DOHH2 (cell line): ENCODE measurements at regions not wholly inside any gene's neighbourhood (a gene's known extent, or its start where the extent isn't known, plus 50 kb on each side); places are given as distances from the start of the nearest gene placed in this dataset.

ENCODE experiments used
- H3F3A ChIP-seq: fragments of 200-600 bp; sonication (generic), shearing (Covaris generic); 2 replicates; pipeline ENCODE4 v1.6.0; 2016; ENCODE audit warnings: antibody characterized with exemption, mild to moderate bottlenecking; ENCODE audit not compliant: control insufficient read depth, insufficient read depth
- H3K27ac ChIP-seq: fragments of 200-600 bp; sonication (generic); 2 replicates; pipeline ENCODE4 v1.5.1; 2014; ENCODE audit warnings: low read depth, mild to moderate bottlenecking, low read length, moderate library complexity
- H3K27me3 ChIP-seq: fragments of 200-600 bp; sonication (generic); 2 replicates; pipeline ENCODE4 v1.6.1; 2014; ENCODE audit warnings: mild to moderate bottlenecking, low read length, mixed read lengths; ENCODE audit not compliant: control insufficient read depth
- H3K36me3 ChIP-seq: fragments of 200-600 bp; sonication (generic); 2 replicates; pipeline ENCODE4 v1.6.1; 2014; ENCODE audit warnings: mild to moderate bottlenecking, low read length, moderate library complexity, mixed read lengths; ENCODE audit not compliant: control insufficient read depth
- H3K4me1 ChIP-seq: fragments of 200-600 bp; sonication (generic); 2 replicates; pipeline ENCODE4 v1.6.1; 2014; ENCODE audit warnings: mild to moderate bottlenecking, low read length, mixed read lengths; ENCODE audit not compliant: control insufficient read depth
- H3K4me2 ChIP-seq: fragments of 200-600 bp; sonication (generic); 2 replicates; pipeline ENCODE4 v1.6.0; 2014; ENCODE audit warnings: mild to moderate bottlenecking, low read length, moderate library complexity
- H3K4me3 ChIP-seq: fragments of 200-600 bp; sonication (generic); 2 replicates; pipeline ENCODE4 v1.5.1; 2014; ENCODE audit warnings: mild to moderate bottlenecking, low read length, mixed read lengths
- H3K79me2 ChIP-seq: fragments of 200-600 bp; sonication (generic); 2 replicates; pipeline ENCODE4 v1.6.1; 2014; ENCODE audit warnings: mild to moderate bottlenecking, low read length, mixed read lengths; ENCODE audit not compliant: control insufficient read depth
- H3K9me2 ChIP-seq: fragments of 200-600 bp; sonication (generic); replicated peaks from 2 replicates; pipeline ENCODE4 v1.6.1; 2014; ENCODE audit warnings: mild to moderate bottlenecking, low read length, mixed read lengths; ENCODE audit not compliant: control insufficient read depth
- H3K9me3 ChIP-seq: fragments of 200-600 bp; sonication (generic); 2 replicates; pipeline ENCODE4 v1.6.1; 2014; ENCODE audit warnings: antibody characterized with exemption, low read length, mixed read lengths; ENCODE audit not compliant: control insufficient read depth, insufficient read depth
- H4K20me1 ChIP-seq: fragments of 200-600 bp; sonication (generic); 2 replicates; pipeline ENCODE4 v1.6.0; 2014; ENCODE audit warnings: low read depth, mild to moderate bottlenecking, antibody characterized with exemption, low read length, moderate library complexity; ENCODE audit not compliant: control insufficient read depth, insufficient read depth
- CTCF ChIP-seq: fragments of 200-600 bp; sonication (generic); IDR thresholded peaks from one replicate; pipeline ENCODE4 v1.5.1; 2014; ENCODE audit warnings: antibody characterized with exemption, mild to moderate bottlenecking, low read depth, low read length; ENCODE audit not compliant: poor library complexity, severe bottlenecking
- EZH2phosphoT487 ChIP-seq: fragments of 200-600 bp; sonication (generic); IDR thresholded peaks from 2 replicates; pipeline ENCODE4 v1.6.1; 2017; ENCODE audit warnings: borderline replicate concordance, mild to moderate bottlenecking, antibody characterized with exemption, low read length, moderate library complexity, mixed read lengths

- Histone ChIP-seq H3K4me3 (peak overlapping the region; percentile 64), H3F3A (peaks cover 18% of the 10 kb centered on the region)
Observed at GRCh38 chr11:71373791-71374454, 74.3 kb downstream of the DHCR7 start.

GRCh38 chr11:71372693-71373657, 75.2 kb downstream of the DHCR7 start:
- Histone ChIP-seq H3K27me3 (peaks cover 10% of the 10 kb centered on the region), H3K27ac (peak overlapping the region; percentile 81), H3K4me1 (peaks cover 45% of the 10 kb centered on the region), H3K79me2 (no peaks in the 10 kb centered on the region), H4K20me1 (no peaks in the 10 kb centered on the region), H3K4me2 (peak overlapping the region; percentile 91), H3K9me3 (no peaks in the 10 kb centered on the region), H3K4me3 (peak overlapping the region; percentile 64), H3F3A (peaks cover 18% of the 10 kb centered on the region), H3K9me2 (no peaks in the 10 kb centered on the region), H3K36me3 (no peaks in the 10 kb centered on the region)
- TF ChIP-seq EZH2phosphoT487, result no peak
- TF ChIP-seq CTCF, result peak; percentile 43

More at GRCh38 chr11:71373791-71374454, 74.3 kb downstream of the DHCR7 start:
- peak overlapping the region; percentile 81 for H3K27ac ChIP-seq
- TF ChIP-seq CTCF (no peak), EZH2phosphoT487 (no peak)
- H3K27me3 ChIP-seq, result peaks cover 10% of the 10 kb centered on the region
- H3K9me3 ChIP-seq, result no peaks in the 10 kb centered on the region
- H3K79me2 ChIP-seq, result no peaks in the 10 kb centered on the region
- no peaks in the 10 kb centered on the region for H3K9me2 ChIP-seq
- H3K4me2 ChIP-seq, result peak overlapping the region; percentile 91
- H3K4me1 ChIP-seq, result peaks cover 45% of the 10 kb centered on the region
- H3K36me3 ChIP-seq, result no peaks in the 10 kb centered on the region
- H4K20me1 ChIP-seq, result no peaks in the 10 kb centered on the region

- H3K79me2 ChIP-seq, result no peaks in the 10 kb centered on the region
- H3K4me3 ChIP-seq, result no peak overlapping the region
- H4K20me1 ChIP-seq, result no peaks in the 10 kb centered on the region
- peaks cover 6% of the 10 kb centered on the region for H3K27me3 ChIP-seq
- H3K4me1 ChIP-seq, result peaks cover 45% of the 10 kb centered on the region
- no peaks in the 10 kb centered on the region for H3K9me2 ChIP-seq
- H3K4me2 ChIP-seq, result no peak overlapping the region
- no peaks in the 10 kb centered on the region for H3K36me3 ChIP-seq
- no peaks in the 10 kb centered on the region for H3K9me3 ChIP-seq
- no peak for TF ChIP-seq EZH2phosphoT487
- TF ChIP-seq CTCF, result peak; percentile 20
- no peak overlapping the region for H3K27ac ChIP-seq
- H3F3A ChIP-seq, result peaks cover 18% of the 10 kb centered on the region
Observed at GRCh38 chr11:71371674-71372069, 76.5 kb downstream of the DHCR7 start.
